Fibroblast of lung (primary cell): ENCODE measurements at regions not wholly inside any gene's neighbourhood (a gene's known extent, or its start where the extent isn't known, plus 50 kb on each side); places are given as distances from the start of the nearest gene placed in this dataset.

Source experiments
- EZH2 ChIP-seq: IDR thresholded peaks from 2 replicates; pipeline ENCODE4 v1.5.1; 2012; ENCODE audit warnings: low read length, control low read depth, mild to moderate bottlenecking; ENCODE audit errors: missing control alignments
- TF ChIP-seq, protein P1 (sequence below), 2 donors: IDR thresholded peaks in 1 of 2; conservative IDR thresholded peaks in 1 of 2; 1 replicate in 1 of 2; 2 replicates in 1 of 2; pipeline ENCODE4 v1.5.1; 2011 to 2012; ENCODE audit warnings: low read length in 2 of 2, control low read depth in 1 of 2, inconsistent platforms in 1 of 2, low read depth in 1 of 2, mild to moderate bottlenecking in 1 of 2

GRCh38 chr10:128967980-128968756, 498.9 kb upstream of the MGMT start:
- TF ChIP-seq, protein P1, sequence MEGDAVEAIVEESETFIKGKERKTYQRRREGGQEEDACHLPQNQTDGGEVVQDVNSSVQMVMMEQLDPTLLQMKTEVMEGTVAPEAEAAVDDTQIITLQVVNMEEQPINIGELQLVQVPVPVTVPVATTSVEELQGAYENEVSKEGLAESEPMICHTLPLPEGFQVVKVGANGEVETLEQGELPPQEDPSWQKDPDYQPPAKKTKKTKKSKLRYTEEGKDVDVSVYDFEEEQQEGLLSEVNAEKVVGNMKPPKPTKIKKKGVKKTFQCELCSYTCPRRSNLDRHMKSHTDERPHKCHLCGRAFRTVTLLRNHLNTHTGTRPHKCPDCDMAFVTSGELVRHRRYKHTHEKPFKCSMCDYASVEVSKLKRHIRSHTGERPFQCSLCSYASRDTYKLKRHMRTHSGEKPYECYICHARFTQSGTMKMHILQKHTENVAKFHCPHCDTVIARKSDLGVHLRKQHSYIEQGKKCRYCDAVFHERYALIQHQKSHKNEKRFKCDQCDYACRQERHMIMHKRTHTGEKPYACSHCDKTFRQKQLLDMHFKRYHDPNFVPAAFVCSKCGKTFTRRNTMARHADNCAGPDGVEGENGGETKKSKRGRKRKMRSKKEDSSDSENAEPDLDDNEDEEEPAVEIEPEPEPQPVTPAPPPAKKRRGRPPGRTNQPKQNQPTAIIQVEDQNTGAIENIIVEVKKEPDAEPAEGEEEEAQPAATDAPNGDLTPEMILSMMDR (conservative IDR thresholded peaks at IDR 0.05 in 1 of 2, IDR thresholded peaks at IDR 0.05 in 1 of 2; ENCODE audit: low read depth in 1 of 2, low read length in 2 of 2) = no peak
- TF ChIP-seq EZH2 = no peak
